GM12872 (cell line): ENCODE measurements at regions not wholly inside any gene's neighbourhood (a gene's known extent, or its start where the extent isn't known, plus 50 kb on each side); places are given as distances from the start of the nearest gene placed in this dataset.

Experiments used
- TF ChIP-seq, protein P1 (sequence below): IDR thresholded peaks from 3 replicates; pipeline ENCODE4 v1.5.1; 2011; ENCODE audit warnings: low read depth, mild to moderate bottlenecking, low read length, moderate library complexity; ENCODE audit not compliant: insufficient read depth

DNA sequence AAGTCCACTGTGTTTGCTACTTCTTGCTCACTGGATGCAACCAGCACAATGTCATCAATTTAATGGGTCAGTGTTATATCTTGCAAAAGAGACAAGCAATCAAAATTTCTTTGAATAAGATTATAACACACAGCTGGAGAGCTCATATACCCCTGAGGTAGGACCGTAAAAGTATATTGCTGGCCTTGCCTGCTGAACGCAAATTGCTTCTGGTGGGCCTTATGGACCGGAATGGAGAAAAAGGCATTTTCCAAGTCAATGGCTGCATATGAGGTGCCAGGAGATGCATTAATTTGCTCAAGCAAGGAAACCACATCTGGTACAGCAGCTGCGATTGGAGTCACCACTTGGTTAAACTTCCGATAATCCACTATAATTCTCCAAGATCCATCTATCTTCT lies 119.1 kb downstream of the ZNF280B start:
- TF ChIP-seq, protein P1, sequence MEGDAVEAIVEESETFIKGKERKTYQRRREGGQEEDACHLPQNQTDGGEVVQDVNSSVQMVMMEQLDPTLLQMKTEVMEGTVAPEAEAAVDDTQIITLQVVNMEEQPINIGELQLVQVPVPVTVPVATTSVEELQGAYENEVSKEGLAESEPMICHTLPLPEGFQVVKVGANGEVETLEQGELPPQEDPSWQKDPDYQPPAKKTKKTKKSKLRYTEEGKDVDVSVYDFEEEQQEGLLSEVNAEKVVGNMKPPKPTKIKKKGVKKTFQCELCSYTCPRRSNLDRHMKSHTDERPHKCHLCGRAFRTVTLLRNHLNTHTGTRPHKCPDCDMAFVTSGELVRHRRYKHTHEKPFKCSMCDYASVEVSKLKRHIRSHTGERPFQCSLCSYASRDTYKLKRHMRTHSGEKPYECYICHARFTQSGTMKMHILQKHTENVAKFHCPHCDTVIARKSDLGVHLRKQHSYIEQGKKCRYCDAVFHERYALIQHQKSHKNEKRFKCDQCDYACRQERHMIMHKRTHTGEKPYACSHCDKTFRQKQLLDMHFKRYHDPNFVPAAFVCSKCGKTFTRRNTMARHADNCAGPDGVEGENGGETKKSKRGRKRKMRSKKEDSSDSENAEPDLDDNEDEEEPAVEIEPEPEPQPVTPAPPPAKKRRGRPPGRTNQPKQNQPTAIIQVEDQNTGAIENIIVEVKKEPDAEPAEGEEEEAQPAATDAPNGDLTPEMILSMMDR: no peak

DNA sequence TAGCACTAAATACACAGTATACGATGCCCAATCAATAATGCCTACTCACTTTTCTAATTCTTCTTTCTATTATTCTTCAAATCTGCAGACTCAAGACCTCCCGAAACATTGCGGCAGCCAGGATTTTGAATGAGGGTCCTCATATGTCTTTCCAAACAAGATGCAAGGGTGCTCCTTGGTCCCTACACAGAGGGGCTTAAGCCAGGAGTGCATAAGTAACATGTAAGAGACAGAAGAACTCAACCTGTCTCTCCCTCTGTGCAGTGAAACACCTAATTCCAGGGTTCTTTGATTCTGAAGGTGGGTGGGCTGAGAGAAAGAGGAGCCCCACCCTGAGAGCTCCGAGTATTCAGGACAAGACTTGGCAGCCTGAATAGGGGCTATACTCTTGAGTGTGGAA lies 117.6 kb downstream of the ZNF280B start:
- TF ChIP-seq, protein P1: no peak

DNA sequence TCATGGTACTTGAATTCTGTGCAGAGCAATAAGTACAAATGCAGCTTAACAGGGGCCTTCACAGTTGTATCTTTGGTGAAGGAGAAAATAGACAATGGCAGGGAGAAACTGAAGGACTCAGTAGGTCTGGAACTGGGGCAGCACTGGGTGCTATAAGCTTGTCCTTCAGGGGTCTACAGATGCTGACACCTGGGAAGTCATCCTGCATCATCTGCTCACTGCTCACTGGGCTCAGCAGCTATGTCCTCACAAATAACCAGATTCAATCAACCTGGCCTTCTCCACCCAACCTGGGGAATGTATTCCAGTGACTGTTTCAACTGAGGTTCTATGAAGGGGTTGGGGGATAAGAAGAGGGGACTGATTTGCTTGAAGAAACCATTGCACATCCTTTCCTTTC lies 117.0 kb downstream of the ZNF280B start:
- TF ChIP-seq, protein P1: no peak

DNA sequence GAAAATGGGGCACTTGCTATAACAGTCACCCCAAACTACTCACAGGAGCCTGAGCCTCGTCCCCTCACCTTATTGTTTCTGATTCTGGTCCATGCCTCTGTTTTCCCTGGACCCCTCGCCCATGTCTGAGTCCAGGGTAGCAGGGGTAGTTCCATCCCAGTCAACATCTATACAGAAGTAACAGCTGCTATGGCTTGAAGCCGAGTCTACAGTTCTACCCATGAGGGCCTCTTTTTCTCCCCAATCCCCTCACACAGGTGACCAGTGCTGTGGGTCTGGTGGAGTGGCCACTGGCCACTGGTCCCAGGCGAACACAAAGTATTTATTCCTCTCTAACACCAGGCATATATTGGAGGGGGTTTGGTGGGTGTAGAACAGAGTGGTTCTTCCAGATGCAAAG lies 116.4 kb downstream of the ZNF280B start:
- TF ChIP-seq, protein P1: no peak

DNA sequence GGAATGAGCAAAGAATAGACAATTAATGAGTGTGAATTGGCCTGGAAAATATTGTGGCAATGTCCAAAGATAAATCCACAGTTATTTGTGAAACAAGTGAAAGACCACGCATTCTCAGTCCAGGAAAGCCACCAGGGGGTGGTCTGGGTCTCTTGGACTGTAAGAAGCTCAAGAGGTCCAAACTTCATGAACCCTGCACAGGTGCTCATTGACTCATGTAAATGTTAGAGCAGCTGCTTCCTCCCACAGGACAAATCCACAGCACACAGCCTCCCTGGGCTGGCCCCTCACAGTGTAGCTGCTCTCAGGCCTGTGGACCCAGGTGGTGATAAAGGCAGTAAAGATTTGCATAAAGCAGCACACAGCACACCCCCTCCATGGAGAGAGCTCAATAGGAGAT lies 114.0 kb downstream of the ZNF280B start:
- TF ChIP-seq, protein P1: no peak

DNA sequence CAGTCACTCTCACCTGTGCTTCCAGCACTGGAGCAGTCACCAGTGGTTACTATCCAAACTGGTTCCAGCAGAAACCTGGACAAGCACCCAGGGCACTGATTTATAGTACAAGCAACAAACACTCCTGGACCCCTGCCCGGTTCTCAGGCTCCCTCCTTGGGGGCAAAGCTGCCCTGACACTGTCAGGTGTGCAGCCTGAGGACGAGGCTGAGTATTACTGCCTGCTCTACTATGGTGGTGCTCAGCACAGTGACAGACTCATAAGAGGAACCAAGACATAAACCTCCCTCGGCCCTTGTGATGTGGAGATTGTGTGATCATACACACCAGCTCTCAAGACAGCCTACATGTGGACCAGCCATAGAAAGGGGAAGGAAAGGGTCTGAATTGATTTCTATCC lies 113.3 kb downstream of the ZNF280B start:
- TF ChIP-seq, protein P1: no peak

DNA sequence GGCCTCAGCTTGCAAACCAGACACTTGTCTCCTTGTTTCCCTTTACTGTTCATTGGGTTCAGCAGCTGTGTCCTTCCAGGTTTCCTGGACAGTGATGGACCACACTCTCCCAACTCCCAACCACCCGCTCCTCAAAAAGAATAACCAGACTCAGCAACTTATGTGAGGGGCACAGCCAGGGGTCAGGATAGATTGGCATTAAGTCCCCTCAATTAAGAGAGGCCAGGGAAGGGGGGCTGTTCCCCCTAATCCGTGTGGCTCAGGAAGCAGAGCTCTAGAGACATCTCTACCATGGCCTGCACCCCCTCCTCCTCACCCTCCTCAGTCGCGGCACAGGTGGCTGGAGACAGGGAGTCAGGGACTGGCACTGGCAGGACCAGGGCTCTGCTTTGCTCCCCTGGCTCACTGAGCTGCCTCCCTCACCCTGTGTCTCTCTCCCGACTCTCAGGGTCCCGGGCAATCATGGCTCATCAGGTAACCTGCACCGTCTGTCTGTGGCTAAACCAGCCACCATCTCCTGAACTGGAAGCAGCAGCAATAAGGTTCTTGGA lies 111.7 kb downstream of the ZNF280B start:
- TF ChIP-seq, protein P1: no peak
